HL-60 (cell line): ENCODE measurements at regions not wholly inside any gene's neighbourhood (a gene's known extent, or its start where the extent isn't known, plus 50 kb on each side); places are given as distances from the start of the nearest gene placed in this dataset.

ENCODE experiments used
- GABPA ChIP-seq: IDR thresholded peaks from 2 replicates; pipeline ENCODE4 v1.6.1; 2012; ENCODE audit warnings: low read depth
- POLR2AphosphoS5 ChIP-seq: IDR thresholded peaks from 2 replicates; pipeline ENCODE4 v1.6.1; 2012; ENCODE audit warnings: low read depth
- SPI1 ChIP-seq: IDR thresholded peaks from 2 replicates; pipeline ENCODE4 v1.6.1; 2012; ENCODE audit warnings: low read depth, mild to moderate bottlenecking, borderline replicate concordance
- TF ChIP-seq, protein P1 (sequence below): IDR thresholded peaks from one replicate; pipeline ENCODE4 v1.5.1; 2011; ENCODE audit warnings: low read length, control low read depth, inconsistent platforms; ENCODE audit not compliant: insufficient read depth
- TF ChIP-seq, protein P2 (sequence below): IDR thresholded peaks from 2 replicates; pipeline ENCODE4 v1.6.1; 2012; ENCODE audit warnings: low read depth; ENCODE audit not compliant: insufficient replicate concordance

- TF ChIP-seq, protein P1, sequence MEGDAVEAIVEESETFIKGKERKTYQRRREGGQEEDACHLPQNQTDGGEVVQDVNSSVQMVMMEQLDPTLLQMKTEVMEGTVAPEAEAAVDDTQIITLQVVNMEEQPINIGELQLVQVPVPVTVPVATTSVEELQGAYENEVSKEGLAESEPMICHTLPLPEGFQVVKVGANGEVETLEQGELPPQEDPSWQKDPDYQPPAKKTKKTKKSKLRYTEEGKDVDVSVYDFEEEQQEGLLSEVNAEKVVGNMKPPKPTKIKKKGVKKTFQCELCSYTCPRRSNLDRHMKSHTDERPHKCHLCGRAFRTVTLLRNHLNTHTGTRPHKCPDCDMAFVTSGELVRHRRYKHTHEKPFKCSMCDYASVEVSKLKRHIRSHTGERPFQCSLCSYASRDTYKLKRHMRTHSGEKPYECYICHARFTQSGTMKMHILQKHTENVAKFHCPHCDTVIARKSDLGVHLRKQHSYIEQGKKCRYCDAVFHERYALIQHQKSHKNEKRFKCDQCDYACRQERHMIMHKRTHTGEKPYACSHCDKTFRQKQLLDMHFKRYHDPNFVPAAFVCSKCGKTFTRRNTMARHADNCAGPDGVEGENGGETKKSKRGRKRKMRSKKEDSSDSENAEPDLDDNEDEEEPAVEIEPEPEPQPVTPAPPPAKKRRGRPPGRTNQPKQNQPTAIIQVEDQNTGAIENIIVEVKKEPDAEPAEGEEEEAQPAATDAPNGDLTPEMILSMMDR = no peak
- TF ChIP-seq SPI1 (no peak), POLR2AphosphoS5 (no peak), GABPA (no peak)
- TF ChIP-seq, protein P2, sequence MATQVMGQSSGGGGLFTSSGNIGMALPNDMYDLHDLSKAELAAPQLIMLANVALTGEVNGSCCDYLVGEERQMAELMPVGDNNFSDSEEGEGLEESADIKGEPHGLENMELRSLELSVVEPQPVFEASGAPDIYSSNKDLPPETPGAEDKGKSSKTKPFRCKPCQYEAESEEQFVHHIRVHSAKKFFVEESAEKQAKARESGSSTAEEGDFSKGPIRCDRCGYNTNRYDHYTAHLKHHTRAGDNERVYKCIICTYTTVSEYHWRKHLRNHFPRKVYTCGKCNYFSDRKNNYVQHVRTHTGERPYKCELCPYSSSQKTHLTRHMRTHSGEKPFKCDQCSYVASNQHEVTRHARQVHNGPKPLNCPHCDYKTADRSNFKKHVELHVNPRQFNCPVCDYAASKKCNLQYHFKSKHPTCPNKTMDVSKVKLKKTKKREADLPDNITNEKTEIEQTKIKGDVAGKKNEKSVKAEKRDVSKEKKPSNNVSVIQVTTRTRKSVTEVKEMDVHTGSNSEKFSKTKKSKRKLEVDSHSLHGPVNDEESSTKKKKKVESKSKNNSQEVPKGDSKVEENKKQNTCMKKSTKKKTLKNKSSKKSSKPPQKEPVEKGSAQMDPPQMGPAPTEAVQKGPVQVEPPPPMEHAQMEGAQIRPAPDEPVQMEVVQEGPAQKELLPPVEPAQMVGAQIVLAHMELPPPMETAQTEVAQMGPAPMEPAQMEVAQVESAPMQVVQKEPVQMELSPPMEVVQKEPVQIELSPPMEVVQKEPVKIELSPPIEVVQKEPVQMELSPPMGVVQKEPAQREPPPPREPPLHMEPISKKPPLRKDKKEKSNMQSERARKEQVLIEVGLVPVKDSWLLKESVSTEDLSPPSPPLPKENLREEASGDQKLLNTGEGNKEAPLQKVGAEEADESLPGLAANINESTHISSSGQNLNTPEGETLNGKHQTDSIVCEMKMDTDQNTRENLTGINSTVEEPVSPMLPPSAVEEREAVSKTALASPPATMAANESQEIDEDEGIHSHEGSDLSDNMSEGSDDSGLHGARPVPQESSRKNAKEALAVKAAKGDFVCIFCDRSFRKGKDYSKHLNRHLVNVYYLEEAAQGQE = no peak
These were observed 49.6 kb upstream of the OSMR start for GRCh38 chr5:38795986-38796741.
